OCI-LY7 (cell line): ENCODE measurements at regions not wholly inside any gene's neighbourhood (a gene's known extent, or its start where the extent isn't known, plus 50 kb on each side); places are given as distances from the start of the nearest gene placed in this dataset.
"Not testable (repeated sequence)": the region's sequence is repeated elsewhere in the genome, so short reads cannot be mapped to it uniquely, and the experiment has no call there.

Experiments
- BruUV-seq: library from RNA; stranded (reverse); fragments of 400-500 nt; replicated peaks from 2 replicates; lab custom pipeline; 2021; lab: Mats Ljungman, UMichigan
- CTCF ChIA-PET: fragments of 300-600 bp; sonication (Branson Sonifier 250); formaldehyde crosslinking; loops from one replicate; lab custom pipeline; 2022; ENCODE audit warnings: antibody characterized with exemption; ENCODE audit not compliant: unreplicated experiment; lab: Charles Lee
- POLR2A ChIA-PET: fragments of 300-600 bp; sonication (Branson Sonifier 250); formaldehyde crosslinking; loops from one replicate; lab custom pipeline; 2022; ENCODE audit warnings: antibody characterized with exemption; lab: Charles Lee
- DNase-seq: peaks from one replicate; pipeline ENCODE4 v3.0.0-alpha.2; 2015; ENCODE audit warnings: low spot score
- H2AFZ ChIP-seq: fragments of 200-600 bp; sonication (generic), shearing (Covaris generic); 2 replicates; pipeline ENCODE4 v1.6.1; 2014; ENCODE audit warnings: mild to moderate bottlenecking, antibody characterized with exemption, low read length, moderate library complexity
- H3K27ac ChIP-seq: fragments of 200-600 bp; sonication (generic); 2 replicates; pipeline ENCODE4 v1.5.1; 2014; ENCODE audit warnings: mixed run types, low read depth, mild to moderate bottlenecking, moderate library complexity, low read length, inconsistent platforms; ENCODE audit not compliant: poor library complexity, severe bottlenecking
- H3K36me3 ChIP-seq: fragments of 200-600 bp; sonication (generic); 2 replicates; pipeline ENCODE4 v1.6.1; 2014; ENCODE audit warnings: mild to moderate bottlenecking, antibody characterized with exemption, low read length, moderate library complexity, mixed read lengths; ENCODE audit not compliant: insufficient read depth
- H3K4me1 ChIP-seq: fragments of 200-600 bp; sonication (generic); 2 replicates; pipeline ENCODE4 v1.5.1; 2014; ENCODE audit warnings: mild to moderate bottlenecking, low read length; ENCODE audit not compliant: insufficient read depth, poor library complexity, severe bottlenecking
- H3K4me2 ChIP-seq: fragments of 200-600 bp; sonication (generic); 2 replicates; pipeline ENCODE4 v1.6.1; 2014; ENCODE audit warnings: mild to moderate bottlenecking, low read length
- H3K4me3 ChIP-seq: fragments of 200-600 bp; sonication (generic); 2 replicates; pipeline ENCODE4 v1.5.1; 2014; ENCODE audit warnings: mild to moderate bottlenecking, low read depth, low read length; ENCODE audit not compliant: poor library complexity, severe bottlenecking
- H3K79me2 ChIP-seq: fragments of 200-600 bp; sonication (generic); 2 replicates; pipeline ENCODE4 v1.6.1; 2016; ENCODE audit warnings: low read depth, mild to moderate bottlenecking, low read length, moderate library complexity, mixed read lengths; ENCODE audit not compliant: insufficient read depth
- H3K9me2 ChIP-seq: fragments of 200-600 bp; sonication (generic); 2 replicates; pipeline ENCODE4 v1.6.1; 2016; ENCODE audit warnings: mild to moderate bottlenecking, low read length, mixed read lengths; ENCODE audit not compliant: insufficient read depth
- H3K9me3 ChIP-seq: fragments of 200-600 bp; sonication (generic); 2 replicates; pipeline ENCODE4 v1.6.1; 2014; ENCODE audit warnings: mild to moderate bottlenecking, mixed run types, low read length, mixed read lengths
- H4K20me1 ChIP-seq: fragments of 200-600 bp; sonication (generic); 2 replicates; pipeline ENCODE4 v1.6.1; 2014; ENCODE audit warnings: mild to moderate bottlenecking, antibody characterized with exemption, low read length, moderate library complexity, mixed read lengths; ENCODE audit not compliant: insufficient read depth
- CTCF ChIP-seq: fragments of 200-600 bp; sonication (generic); conservative IDR thresholded peaks from 2 replicates; pipeline ENCODE4 v1.5.1; 2014; ENCODE audit warnings: mild to moderate bottlenecking, antibody characterized with exemption, low read length, moderate library complexity, mixed read lengths
- EZH2phosphoT487 ChIP-seq: fragments of 200-600 bp; sonication (generic); IDR thresholded peaks from 2 replicates; pipeline ENCODE4 v1.6.1; 2018; ENCODE audit warnings: low read depth, borderline replicate concordance, mild to moderate bottlenecking, mixed run types, antibody characterized with exemption, low read length, moderate library complexity, mixed read lengths
- intact Hi-C: fragments of 100-400 bp; cut with micrococcal nuclease; formaldehyde crosslinking; loops from one replicate; pipeline ENCODE4 v1.10.0; 2022; ENCODE audit not compliant: unreplicated experiment

- TF ChIP-seq CTCF (no peak), EZH2phosphoT487 (no peak)
- Histone ChIP-seq H3K36me3 (no peaks in the 10 kb centered on the region), H3K4me3 (no peak overlapping the region), H3K4me1 (no peaks in the 10 kb centered on the region), H3K9me2 (no peaks in the 10 kb centered on the region), H3K27ac (no peak overlapping the region), H2AFZ (no peak overlapping the region), H3K9me3 (no peaks in the 10 kb centered on the region), H3K4me2 (no peak overlapping the region), H4K20me1 (no peaks in the 10 kb centered on the region), H3K79me2 (no peaks in the 10 kb centered on the region)
- no TSS peak for BruUV-seq
- intact Hi-C loops = no loop called here
- POLR2A ChIA-PET = interaction anchor here (1.0 kb wide), 1 partner anchor 80 kb away, joined by 3 read pairs; no protein-coding TSS in a partner anchor
- CTCF ChIA-PET = no interaction called here
- no peak for DNase-seq
Measured at GRCh38 chr4:170167678-170168077, 77.9 kb upstream of the AADAT start.

GRCh38 chr4:170166193-170166592, 76.4 kb upstream of the AADAT start:
- intact Hi-C loops, H3K79me2 ChIP-seq, BruUV-seq, H3K4me1 ChIP-seq, DNase-seq, H4K20me1 ChIP-seq, H3K9me3 ChIP-seq, H3K4me3 ChIP-seq, H3K9me2 ChIP-seq, CTCF ChIA-PET, POLR2A ChIA-PET, H3K27ac ChIP-seq, H2AFZ ChIP-seq, H3K36me3 ChIP-seq, H3K4me2 ChIP-seq: not testable (repeated sequence)

- no peaks in the 10 kb centered on the region for H3K36me3 ChIP-seq
- H3K9me2 ChIP-seq = no peaks in the 10 kb centered on the region
- no peaks in the 10 kb centered on the region for H4K20me1 ChIP-seq
- TF ChIP-seq CTCF (no peak), EZH2phosphoT487 (no peak)
- H3K9me3 ChIP-seq = no peaks in the 10 kb centered on the region
- CTCF ChIA-PET = no interaction called here
- intact Hi-C loops = no loop called here
- H3K4me3 ChIP-seq = no peak overlapping the region
- H2AFZ ChIP-seq = no peak overlapping the region
- no peaks in the 10 kb centered on the region for H3K79me2 ChIP-seq
- no peak overlapping the region for H3K27ac ChIP-seq
- no TSS peak for BruUV-seq
- POLR2A ChIA-PET = interaction anchor here (1.1 kb wide), 1 partner anchor 10 kb away, joined by 4 read pairs; no protein-coding TSS in a partner anchor
- H3K4me2 ChIP-seq = no peak overlapping the region
- DNase-seq = no peak
- no peaks in the 10 kb centered on the region for H3K4me1 ChIP-seq
Measured at GRCh38 chr4:170162416-170162815, 72.7 kb upstream of the AADAT start.
